NCI-H2029 (cell line): ENCODE measurements at regions not wholly inside any gene's neighbourhood (a gene's known extent, or its start where the extent isn't known, plus 50 kb on each side); places are given as distances from the start of the nearest gene placed in this dataset.

ENCODE experiments used
- DNase-seq: peaks from one replicate; lab custom pipeline; 2025; lab: John Stamatoyannopoulos, UW

DNA sequence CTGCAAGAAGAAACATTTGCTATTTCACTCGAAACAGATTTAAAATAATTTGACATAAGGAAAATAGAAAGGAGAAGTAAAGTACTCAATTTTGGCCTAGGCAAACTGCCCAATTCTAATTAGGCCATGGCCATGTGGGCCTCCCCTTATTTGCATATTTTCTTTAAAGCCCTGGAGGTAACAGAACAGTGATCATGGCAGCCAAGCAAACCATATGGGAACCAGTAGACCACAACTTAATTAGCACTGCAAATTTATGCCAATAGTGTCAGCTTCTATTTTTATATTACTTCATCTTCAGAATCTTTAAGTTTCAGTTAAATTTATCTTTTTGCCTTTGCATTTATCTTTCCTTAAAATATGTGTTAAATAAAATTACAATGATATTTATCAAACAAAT lies 63.3 kb upstream of the THSD7A start:
- no peak for DNase-seq

DNA sequence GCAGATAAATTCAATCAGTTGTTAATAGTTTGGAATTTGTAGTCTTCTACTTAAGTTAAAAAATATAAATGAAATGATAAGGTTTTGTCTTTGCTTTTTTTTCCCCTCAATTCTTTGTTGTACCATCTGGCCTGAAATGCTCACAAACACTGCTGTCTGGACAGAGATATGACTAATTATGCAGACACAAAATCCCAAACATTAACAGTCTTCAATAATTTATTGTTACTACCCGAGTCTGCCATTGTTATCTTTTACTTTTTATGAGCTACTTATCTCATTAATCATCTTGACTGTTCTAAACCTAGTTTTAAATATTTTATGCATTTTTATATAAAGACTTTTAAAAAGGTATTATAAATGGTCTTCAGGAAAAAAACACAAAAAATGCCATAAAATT lies 64.7 kb upstream of the THSD7A start:
- DNase-seq: no peak

DNA sequence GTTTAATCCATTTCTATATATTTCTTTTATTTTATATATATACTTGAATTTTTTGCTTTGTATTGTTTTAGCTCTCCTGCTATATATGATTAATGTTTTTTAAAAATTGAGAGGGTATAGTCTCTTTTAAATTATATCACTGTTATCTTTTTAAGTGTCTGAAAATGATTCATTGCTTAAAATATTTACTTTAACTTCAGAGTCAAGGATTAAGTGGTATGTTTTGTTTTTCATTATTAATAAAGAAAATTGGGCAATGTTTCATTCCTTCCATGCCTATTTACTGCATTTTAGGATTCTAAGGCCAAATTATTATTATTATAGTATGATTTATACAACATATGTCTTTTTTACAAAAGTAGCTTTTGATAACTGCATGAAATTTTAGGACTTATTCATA lies 67.2 kb upstream of the THSD7A start:
- DNase-seq: no peak

DNA sequence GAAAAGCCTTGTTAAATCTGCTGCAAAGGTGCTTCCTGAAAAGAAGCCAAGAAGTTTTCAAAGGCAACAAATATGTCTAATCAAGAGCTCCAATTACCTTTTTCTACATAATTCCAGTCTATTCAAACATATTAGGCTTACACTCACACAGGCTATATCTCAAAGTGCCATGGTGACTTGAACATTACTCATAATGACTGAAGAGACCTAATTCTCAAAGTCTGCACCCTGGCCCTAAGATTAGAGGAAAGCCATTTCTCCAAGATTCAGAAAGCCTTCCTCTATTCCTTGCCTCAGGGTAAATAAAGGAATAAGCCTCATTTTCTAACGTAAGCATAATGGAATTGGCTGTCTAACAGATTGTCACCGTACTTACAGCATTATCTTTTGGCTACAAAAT lies 78.3 kb upstream of the THSD7A start:
- DNase-seq: no peak

DNA sequence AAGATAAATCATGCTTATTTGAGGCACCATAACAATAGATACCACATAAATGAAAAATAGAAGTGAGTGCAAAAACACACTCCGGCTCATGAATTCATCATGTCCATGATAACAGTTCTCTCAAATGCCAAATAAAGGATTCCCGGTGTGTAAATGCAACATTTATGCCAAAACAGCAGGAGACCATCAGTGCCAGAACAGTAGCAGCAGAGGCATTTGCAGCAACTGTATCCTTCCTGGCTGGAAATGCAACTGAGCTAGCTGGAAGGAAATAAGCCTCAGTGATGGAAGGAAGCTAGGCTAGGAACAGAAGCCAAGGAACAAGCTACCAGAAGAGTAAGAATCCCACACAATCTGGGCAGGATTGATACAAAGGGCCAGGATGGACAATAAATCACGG lies 79.9 kb upstream of the THSD7A start:
- DNase-seq: no peak

DNA sequence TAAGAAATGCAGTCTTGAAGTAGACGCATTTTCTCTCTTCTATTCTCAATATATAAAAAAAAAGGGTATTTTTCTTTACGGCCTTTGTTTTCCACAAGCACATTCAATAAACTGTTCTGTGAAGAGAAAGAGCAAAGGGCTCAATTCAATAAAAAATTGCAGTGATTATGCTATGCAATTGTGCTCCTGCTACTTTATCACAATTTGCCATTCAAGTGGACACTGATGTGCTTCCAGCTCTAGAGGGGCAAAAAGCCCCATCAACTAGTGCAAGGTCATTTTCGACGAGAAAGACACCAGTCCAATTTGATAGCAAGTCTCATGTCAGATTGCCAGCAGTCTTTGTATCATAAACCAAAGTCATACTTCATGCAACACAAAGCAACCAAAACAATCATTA lies 82.6 kb upstream of the THSD7A start:
- DNase-seq: no peak

DNA sequence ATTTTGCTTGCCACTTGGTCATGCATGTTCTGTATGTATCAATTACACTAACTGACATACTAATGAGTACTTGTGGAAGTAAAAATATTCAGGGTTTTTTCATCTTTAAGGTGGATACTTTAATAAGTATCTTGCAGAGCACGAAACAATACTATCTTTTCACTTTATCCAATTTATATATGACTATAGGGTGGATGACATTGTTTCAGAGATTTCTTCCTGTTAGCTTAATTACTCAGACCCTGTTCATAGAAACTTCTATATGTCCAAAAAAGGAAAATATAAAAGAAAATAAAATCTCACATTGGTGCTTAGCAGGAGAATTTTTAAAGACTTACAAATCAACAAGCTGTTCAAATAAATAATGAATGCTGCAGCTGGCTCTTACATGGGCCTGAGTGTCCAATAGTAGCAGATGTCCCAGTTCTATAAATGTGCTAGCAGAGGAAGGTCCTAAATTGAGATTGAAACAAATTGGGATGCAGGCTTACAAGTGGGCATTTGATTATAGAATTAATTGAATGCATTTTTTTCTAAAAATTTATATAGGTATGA lies 91.5 kb upstream of the THSD7A start:
- no peak for DNase-seq

DNA sequence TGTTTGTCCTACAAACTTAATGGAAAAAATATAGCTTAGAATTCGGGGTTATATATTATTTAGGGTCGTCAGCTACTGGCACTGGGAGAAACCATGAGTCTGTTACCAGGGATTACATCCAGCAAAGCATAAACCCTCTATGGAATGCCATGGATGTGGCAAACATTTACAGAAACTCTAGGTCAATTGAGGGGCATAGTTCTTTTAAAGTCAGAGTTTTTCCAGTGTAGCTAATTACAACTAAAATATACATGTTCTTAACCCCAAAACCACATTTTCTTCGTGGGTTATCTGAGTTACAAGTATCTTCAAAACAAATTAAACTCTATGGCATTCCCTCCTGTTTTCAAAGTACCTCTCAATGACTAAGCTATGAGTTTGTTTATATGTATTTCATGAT lies 99.3 kb upstream of the THSD7A start:
- DNase-seq: no peak

DNA sequence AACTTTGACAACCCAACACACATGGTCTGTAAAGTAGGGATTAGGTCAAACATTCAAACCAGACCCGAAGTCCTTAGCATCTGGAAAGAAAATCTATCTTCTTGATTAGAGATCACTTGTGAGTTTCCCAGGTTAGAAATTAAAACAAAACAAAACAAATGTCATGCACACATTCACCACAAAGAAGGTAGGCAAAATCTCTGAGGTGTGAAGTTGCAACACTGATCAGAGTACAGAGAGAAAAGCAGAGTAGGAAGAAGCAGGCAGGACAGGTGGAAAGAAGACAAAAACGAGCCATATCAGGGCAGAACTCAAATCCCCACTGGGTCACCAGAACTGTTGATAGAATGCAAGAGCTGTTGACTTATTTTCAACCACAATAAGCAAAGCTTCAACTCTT lies 102.8 kb upstream of the THSD7A start:
- DNase-seq: no peak

DNA sequence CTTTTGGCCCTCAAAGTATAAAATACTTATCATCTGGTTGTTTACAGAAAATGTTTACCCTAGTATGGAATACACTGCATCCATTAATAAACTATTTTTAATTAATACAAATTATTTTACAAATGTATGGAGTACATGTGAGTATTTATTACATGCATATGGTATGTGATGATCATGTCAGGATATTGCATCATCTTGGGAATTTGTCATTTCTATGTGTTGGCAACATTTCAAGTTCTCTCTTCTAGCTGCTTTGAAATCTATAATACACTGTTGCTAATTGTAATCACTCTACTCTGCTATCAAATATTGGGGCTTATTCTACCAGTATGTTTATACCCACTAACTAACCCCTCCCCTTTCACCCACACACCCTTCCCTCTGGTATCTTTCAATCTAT lies 103.9 kb upstream of the THSD7A start:
- no peak for DNase-seq

DNA sequence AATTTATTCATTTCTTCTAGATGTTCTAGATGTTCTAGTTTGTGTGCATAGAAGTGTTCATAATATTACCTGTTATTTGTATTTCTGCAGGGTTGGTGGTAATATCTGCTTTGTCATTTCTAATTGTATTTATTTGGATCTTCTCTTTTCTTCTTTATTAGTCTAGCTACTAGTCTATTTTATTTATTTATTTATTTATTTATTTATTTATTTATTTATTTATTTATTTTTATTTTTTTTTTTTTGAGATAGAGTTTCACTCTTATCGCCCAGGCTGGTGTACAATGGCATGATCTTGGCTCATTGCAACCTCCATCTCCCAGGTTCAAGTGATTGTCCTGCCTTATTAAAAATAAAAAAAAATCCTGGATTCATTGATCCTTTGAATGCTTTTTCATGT lies 114.8 kb upstream of the THSD7A start:
- DNase-seq: no peak

DNA sequence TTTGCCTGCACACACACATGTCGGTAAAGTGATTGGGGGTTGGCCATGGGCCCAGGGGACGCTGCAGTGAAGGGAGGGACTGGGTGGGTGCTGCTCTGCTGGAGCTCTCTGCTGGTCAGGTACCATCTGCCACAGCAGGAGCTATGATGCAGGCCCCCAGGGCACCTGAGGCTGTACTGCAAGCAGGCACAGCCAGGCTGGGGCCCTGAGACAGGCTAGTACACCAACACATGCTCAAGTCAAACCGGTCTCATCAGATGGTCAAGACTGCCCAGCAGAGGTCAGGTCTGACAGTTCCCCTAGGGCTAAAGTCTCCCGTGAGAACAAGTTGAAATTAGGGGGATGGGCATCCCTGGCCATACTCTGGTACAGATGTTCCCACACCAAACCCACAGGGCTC lies 118.3 kb upstream of the THSD7A start:
- DNase-seq: no peak

DNA sequence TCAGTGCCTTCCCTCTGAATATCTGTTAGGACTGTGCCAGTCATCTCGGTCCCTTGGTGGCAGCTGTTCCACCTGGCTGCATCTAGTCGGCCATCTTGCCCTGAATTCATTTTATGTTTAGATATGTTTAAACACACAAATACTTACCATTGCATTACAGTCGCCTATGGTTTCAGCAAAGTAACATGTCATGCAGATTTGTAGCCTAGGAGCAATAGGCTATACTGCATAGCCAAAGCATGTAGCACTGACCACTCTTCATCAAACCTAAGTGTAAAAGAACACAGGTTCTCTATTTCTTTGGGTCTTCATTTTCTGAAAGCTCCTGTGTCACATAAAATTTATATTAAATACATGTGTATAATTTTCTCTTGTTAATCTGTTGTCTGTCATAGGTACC lies 118.9 kb upstream of the THSD7A start:
- no peak for DNase-seq

DNA sequence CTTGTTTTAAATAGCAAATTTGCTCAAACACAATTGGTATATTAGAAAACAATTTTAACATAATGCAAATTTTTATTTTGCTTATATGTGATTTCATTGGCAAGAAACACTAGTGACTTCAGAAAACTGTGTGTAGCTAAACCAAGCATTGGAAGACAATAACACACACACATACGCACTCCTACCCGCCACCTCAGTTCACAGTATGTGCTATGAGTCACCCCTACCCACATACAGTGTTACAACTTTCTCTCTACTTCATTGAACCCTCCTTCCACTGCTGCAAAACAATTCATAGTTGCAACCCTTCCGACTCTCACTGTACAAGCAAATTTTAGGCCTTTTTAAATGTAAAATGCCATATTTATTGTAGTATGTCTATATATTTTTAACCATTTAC lies 119.9 kb upstream of the THSD7A start:
- DNase-seq: no peak

DNA sequence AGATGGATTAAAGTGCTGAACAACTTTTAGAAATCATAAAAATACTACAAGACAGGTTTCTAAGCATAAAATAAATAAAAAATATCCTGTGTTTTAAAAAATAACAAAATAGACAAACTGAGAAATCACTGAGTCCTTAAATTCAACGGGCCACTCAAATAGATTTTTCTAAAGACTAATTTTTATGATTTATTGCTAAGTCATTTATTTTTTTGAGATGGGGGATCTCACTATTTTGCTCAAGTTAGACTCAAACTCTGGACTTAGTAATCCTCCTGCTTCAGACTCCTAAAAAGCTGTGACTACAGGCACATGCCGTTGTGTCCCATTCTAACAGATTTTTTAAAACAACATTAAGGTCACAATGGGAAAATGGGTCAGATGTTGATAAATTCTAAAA lies 121.0 kb upstream of the THSD7A start:
- no peak for DNase-seq

DNA sequence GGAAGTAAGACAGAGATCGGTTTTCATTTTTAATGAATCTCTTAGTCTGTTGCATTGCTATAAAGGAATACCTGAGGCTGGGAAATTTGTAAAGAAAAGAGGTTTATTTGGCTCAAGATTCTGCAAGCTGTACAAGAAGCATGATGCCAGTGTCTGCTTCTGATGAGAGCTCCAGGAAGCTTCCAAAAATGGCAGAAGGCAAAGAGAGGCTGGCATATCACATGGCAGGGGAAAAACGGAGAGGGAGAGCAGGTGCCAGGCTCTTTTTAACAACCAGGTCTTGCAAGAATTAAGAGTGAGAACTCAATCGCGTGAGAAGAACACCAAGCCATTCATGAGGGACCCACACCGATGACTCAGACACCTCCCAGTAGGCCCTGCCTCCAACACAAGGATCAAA lies 125.0 kb upstream of the THSD7A start:
- no peak for DNase-seq

DNA sequence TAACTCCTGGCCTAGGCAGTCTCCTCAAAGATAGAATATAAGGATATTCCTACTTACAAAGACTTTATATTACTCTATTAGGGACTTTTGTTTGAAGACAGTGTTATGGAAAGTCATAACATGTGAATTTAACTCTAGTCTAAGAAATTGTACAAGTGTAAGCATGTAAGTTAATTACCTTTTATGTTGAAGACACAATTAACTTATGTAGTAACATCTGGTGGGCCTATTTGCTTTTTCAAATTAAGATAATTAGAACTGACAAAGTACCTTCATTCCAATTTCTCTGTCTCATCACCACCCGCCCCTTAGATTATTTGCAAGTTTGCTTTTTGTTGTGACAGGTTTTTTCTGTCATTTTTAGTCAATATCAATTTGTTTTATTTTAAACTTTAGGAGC lies 126.0 kb upstream of the THSD7A start:
- DNase-seq: no peak

DNA sequence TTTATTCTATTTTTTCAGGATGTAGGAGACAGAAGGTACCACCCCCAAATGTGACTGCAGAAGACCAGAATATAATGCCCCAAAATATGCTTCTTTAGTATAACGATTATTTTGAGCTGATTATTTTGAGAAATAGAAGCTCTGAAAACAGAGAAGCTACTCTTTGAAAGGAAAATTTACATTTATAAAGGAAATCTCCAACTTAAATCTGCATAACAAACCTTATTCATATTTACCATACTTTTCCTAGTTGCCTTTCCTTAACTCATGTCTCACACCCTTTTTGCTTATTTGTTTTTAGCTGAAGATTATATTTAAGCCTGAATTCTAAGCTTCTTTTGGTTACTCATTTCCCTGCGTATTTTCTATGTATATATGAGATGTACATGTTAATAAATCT lies 127.1 kb upstream of the THSD7A start:
- no peak for DNase-seq

DNA sequence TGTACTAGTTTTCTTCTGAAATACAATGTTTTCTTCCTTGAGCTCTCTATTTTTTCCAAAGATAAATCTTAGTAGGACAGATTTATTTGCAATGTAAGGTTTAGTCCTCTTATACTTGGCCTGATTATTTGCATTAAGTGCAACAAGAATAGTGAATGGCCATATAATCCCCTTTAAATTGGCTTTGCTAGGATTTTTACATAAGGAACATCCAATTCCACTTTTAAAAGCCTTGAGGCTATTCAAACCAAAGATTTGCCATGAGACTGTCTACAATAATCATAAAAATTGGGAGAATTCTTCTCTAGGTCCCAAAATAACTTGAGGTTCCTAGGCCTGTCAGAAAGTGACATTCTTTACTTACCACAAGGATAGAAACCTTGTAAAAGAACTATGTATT lies 128.6 kb upstream of the THSD7A start:
- DNase-seq: no peak

DNA sequence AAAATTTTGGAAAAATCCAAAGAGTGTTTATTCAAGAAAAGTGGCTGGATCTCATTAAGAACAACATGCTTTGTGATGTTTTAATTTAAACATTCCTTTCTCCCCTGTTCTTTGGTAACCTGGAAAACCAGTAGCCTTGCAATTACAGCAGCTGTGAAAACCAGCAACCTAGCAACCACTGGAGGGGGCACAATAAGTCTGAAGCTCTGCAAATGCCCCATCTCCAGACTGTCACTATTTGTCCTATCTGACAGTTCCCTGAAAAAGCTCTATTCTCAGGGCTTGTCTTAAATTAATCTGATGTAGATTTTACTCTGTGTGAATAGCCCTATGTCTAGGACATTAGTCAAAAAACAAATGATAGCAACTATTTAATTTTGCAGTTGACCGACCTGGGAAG lies 137.6 kb upstream of the THSD7A start:
- no peak for DNase-seq

DNA sequence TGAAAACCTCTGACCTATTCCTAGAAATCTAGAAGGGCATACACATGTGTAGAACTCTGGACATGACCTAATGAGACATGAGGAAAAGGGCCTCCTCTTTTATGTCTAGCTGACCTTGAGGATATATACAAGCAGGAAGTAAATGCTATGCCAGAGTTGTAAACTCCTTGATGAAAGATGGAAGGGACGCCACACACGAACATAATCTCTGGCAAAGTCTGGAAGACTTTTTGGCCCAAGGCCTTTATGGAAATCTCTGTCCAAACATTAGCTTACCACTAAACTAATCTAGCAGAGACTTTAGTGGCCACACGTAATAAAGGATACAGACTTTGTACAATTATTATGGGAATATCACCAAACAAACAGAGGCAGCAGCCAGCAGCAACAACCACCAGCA lies 138.1 kb upstream of the THSD7A start:
- DNase-seq: no peak

DNA sequence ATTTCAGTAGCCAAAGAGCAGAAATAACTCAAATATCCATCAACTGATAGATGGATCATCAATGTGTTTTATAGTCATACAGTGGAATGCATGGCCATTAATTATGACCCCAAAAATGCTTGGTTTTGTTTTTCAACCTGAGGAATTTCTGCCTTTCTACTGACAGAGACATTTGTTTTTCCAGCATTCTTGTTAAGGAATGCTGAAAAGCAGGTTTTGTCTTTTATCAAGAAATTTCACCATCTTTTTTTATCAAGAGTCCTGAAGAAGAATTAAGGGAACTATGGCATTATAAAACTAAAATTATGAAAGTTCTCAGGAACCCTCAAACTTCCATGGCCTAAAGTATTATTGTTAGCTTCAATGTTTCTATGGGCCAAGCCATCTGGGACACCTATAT lies 153.4 kb upstream of the THSD7A start:
- no peak for DNase-seq

DNA sequence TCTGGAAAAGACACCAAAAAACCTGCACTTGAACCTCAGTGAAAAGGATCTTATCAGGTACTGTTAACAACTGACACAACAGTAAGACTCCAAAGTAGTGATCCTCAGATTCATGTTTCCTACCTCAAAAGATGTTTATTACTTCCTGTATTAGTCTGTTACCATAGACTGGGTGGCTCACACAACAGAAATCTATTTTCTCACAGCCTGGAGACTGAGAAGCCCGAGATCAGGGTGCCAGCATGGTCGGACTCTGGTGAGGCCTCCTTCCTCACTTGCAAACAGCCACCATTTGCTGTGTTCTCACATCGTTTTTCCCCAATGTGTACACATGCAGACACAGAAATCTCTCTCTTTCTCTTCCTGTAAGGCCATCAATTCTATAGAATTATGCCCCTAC lies 154.0 kb upstream of the THSD7A start:
- no peak for DNase-seq

DNA sequence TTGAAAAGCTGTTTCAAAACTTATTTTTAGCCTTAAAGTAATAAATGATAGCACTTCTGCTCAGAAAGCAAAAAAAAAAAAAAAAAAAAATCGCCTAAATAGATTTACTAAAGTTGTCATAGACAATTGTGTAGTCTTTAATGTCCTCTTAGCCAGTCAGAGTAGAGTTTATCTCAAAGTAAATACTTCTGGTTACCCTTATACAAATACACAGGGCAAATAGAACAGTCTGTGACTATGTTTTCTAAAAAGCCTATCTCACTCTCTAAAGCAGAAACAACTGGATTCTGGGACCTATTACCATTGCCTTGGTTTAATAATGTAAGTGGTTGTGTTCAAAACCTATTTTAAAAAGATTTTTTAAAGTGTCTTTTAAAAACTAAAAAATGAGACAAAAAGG lies 156.2 kb upstream of the THSD7A start:
- DNase-seq: peak; percentile 50

DNA sequence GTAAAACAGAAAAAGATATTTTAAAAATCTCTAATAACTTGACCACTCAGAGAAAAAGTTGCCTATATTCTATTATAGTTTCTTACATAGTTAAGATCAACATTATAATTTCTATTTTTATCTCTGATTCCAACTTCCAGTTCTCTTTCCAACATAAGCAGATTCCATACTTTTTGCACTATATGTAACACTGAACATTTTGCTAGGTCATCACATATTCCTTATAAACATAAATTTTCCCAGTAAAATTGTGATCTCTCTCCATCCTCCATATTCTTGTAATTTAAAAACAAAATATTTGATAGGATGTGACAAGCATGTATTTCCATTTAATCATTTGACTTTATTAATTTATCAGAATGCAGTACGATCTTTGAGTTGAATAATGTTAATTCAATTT lies 170.4 kb upstream of the THSD7A start:
- no peak for DNase-seq
